ENCODE measurements at regions not wholly inside any gene's neighbourhood (a gene's known extent, or its start where the extent isn't known, plus 50 kb on each side); places are given as distances from the start of the nearest gene placed in this dataset.

GRCh38 chr11:31995525-31996094 is 95.3 kb upstream of the RCN1 start:
- H3K9ac ChIP-seq (replicated peaks in 1 of 4; ENCODE audit: extremely low read depth in 1 of 4, low read depth in 3 of 4, low read length in 3 of 4): no peak overlapping the region
- H4K8ac ChIP-seq (ENCODE audit: extremely low read depth, insufficient read depth, low read length): no peak overlapping the region
- no peak overlapping the region for H3K4me2 ChIP-seq (ENCODE audit: insufficient read depth in 1 of 2, low read depth in 2 of 2, low read length in 2 of 2)
- no peaks in the 10 kb centered on the region for H3K23me2 ChIP-seq (ENCODE audit: low read depth, low read length)
- ChIA-PET CTCF (ENCODE audit: partially characterized antibody) (interaction anchor here (1.0 to 3.9 kb wide), 3 partner anchors 9 to 110 kb away, joined by 4 to 12 read pairs (median 7); no protein-coding TSS in a partner anchor), POLR2A (ENCODE audit: partially characterized antibody) (no interaction called here)
- no peak overlapping the region for H3K4ac ChIP-seq (replicated peaks; ENCODE audit: insufficient read length, low read depth, low read length)
- no peak overlapping the region for H4K5ac ChIP-seq (ENCODE audit: insufficient read length, low read depth, low read length)
- no peaks in the 10 kb centered on the region for H3K9me3 ChIP-seq (ENCODE audit: insufficient read depth in 2 of 2, low read depth in 1 of 2, low read length in 1 of 2)
- no peak overlapping the region for H3K56ac ChIP-seq (replicated peaks; ENCODE audit: insufficient read length, low read depth, low read length)
- no peak overlapping the region for H3K14ac ChIP-seq (ENCODE audit: insufficient read length)
- no peaks in the 10 kb centered on the region for H3K27me3 ChIP-seq (replicated peaks in 1 of 4; ENCODE audit: control insufficient read depth in 3 of 4, extremely low read depth in 1 of 4, insufficient read depth in 3 of 4, low read length in 3 of 4)
- 0 out of 2 replicates have a peak overlapping the region, but pooled peaks have one; percentile 55 for H2AFZ ChIP-seq (ENCODE audit: low read length)
- H3K36me3 ChIP-seq (ENCODE audit: control insufficient read depth in 2 of 4, insufficient read depth in 4 of 4, low read length in 3 of 4): no peaks in the 10 kb centered on the region
- H4K20me1 ChIP-seq (replicated peaks in 1 of 2; ENCODE audit: control insufficient read depth in 1 of 2, insufficient read depth in 2 of 2, low read length in 2 of 2): no peaks in the 10 kb centered on the region
- DNase-seq (ENCODE audit: low read depth in 1 of 2, low spot score in 2 of 2): no peak
- FAIRE-seq: no peak
- no peak overlapping the region for H3K18ac ChIP-seq (ENCODE audit: extremely low read depth, low read length)
- H3K79me1 ChIP-seq (ENCODE audit: low read depth, low read length): no peaks in the 10 kb centered on the region
- no peak overlapping the region for H3K4me3 ChIP-seq (ENCODE audit: extremely low read depth in 1 of 4, insufficient read depth in 2 of 4, low read depth in 3 of 4, low read length in 4 of 4)
- H3K79me2 ChIP-seq (ENCODE audit: control insufficient read depth in 1 of 2, insufficient read depth in 2 of 2, low read length in 2 of 2): no peaks in the 10 kb centered on the region
- H2BK15ac ChIP-seq (ENCODE audit: low read length): no peak overlapping the region
- no peak overlapping the region for H3K23ac ChIP-seq (ENCODE audit: insufficient read length)
- WGBS, 2 experiments (ENCODE audit: extremely low coverage in 1 of 2, insufficient coverage in 1 of 2, insufficient read length in 1 of 2, insufficient replicate concordance in 2 of 2, low coverage in 1 of 2, low lambda C conversion rate in 2 of 2, missing lambda C conversion rate in 1 of 2): 83% methylated on average over 2 of the region's 2 CpGs; no CpG with 5 or more reads in 1 of the 2 experiments
- no peak overlapping the region for H2BK12ac ChIP-seq (ENCODE audit: low read depth, low read length)
- no peak overlapping the region for H4K91ac ChIP-seq (replicated peaks; ENCODE audit: insufficient read length, low read length)
- no peak overlapping the region for H2BK5ac ChIP-seq (ENCODE audit: low read depth, low read length)
- no peaks in the 10 kb centered on the region for H3K4me1 ChIP-seq (replicated peaks in 1 of 4; ENCODE audit: control insufficient read depth in 3 of 4, insufficient read depth in 4 of 4, low read length in 3 of 4)
- no peak overlapping the region for H2BK20ac ChIP-seq (ENCODE audit: low read length)
- H3K27ac ChIP-seq (ENCODE audit: low read depth, low read length): no peak overlapping the region
- no peak overlapping the region for H2BK120ac ChIP-seq (replicated peaks; ENCODE audit: low read depth, low read length)
- no peak overlapping the region for H2AK5ac ChIP-seq (ENCODE audit: low read depth, low read length)
- TF ChIP-seq JUND (IDR thresholded peaks at IDR 0.05; ENCODE audit: low read length): no peak
- TF ChIP-seq SRF (IDR thresholded peaks at IDR 0.05; ENCODE audit: low read depth, low read length): no peak

Data from H1 (cell line).